Cardiac fibroblast (primary cell): ENCODE measurements at regions not wholly inside any gene's neighbourhood (a gene's known extent, or its start where the extent isn't known, plus 50 kb on each side); places are given as distances from the start of the nearest gene placed in this dataset.
A peak's percentile ranks its signal among the peaks of the same experiment; 100 is the strongest.

Source experiments
- DNase-seq, 2 donors: peaks; one replicate each; pipeline versions ENCODE4 v3.0.0 to v3.0.0-alpha.2; 2010; ENCODE audit warnings: low read depth in 2 of 2
- H3K4me3 ChIP-seq, 2 donors: replicated peaks in 1 of 2; 1 replicate in 1 of 2; 2 replicates in 1 of 2; pipeline ENCODE4 v1.5.1; 2011; ENCODE audit warnings: low read depth in 2 of 2, low read length in 2 of 2, mild to moderate bottlenecking in 2 of 2, moderate library complexity in 1 of 2
- CTCF ChIP-seq: IDR thresholded peaks from one replicate; pipeline ENCODE4 v1.5.1; 2011; ENCODE audit warnings: low read depth, mild to moderate bottlenecking, low read length, inconsistent platforms

GRCh38 chr1:55610203-55610602 is 395.0 kb upstream of the USP24 start:
- DNase-seq, result no peak
- no peak overlapping the region for H3K4me3 ChIP-seq
- no peak for TF ChIP-seq CTCF

- no peak for DNase-seq
- H3K4me3 ChIP-seq, result no peak overlapping the region
- TF ChIP-seq CTCF, result no peak
Measured at GRCh38 chr1:55609630-55610029, 394.5 kb upstream of the USP24 start.

- no peak for TF ChIP-seq CTCF
- H3K4me3 ChIP-seq, result no peak overlapping the region
- DNase-seq, result no peak
Measured at GRCh38 chr1:55605155-55605554, 390.0 kb upstream of the USP24 start.

- no peak for TF ChIP-seq CTCF
- peak in 1 of 2 donors; percentile 73 for DNase-seq
- H3K4me3 ChIP-seq, result no peak overlapping the region
Measured at GRCh38 chr1:55604749-55605148, 389.6 kb upstream of the USP24 start.

GRCh38 chr1:55604179-55604578 is 389.0 kb upstream of the USP24 start:
- no peak for TF ChIP-seq CTCF
- no peak for DNase-seq
- H3K4me3 ChIP-seq, result no peak overlapping the region

GRCh38 chr1:55600242-55600641 is 385.1 kb upstream of the USP24 start:
- no peak for TF ChIP-seq CTCF
- no peak overlapping the region for H3K4me3 ChIP-seq
- DNase-seq, result no peak

GRCh38 chr1:55597910-55598309 is 382.7 kb upstream of the USP24 start:
- no peak for DNase-seq
- no peak overlapping the region for H3K4me3 ChIP-seq
- TF ChIP-seq CTCF, result no peak
